Breast epithelium (tissue), 4 donors: ENCODE measurements at regions not wholly inside any gene's neighbourhood (a gene's known extent, or its start where the extent isn't known, plus 50 kb on each side); places are given as distances from the start of the nearest gene placed in this dataset.
"Not testable (repeated sequence)": the region's sequence is repeated elsewhere in the genome, so short reads cannot be mapped to it uniquely, and the experiment has no call there.

Experiments
- DNase-seq, 2 donors: peaks; one replicate each; pipeline ENCODE4 v3.0.0-alpha.2; 2019; ENCODE audit warnings: low spot score in 2 of 2
- H3K27ac ChIP-seq, 2 donors: fragments of 200-600 bp; sonication (generic) in 1 of 2; one replicate each; pipeline ENCODE4 v1.5.1; 2016 to 2019; ENCODE audit warnings: mild to moderate bottlenecking in 1 of 2
- H3K27me3 ChIP-seq, 2 donors: fragments of 200-600 bp; sonication (generic) in 1 of 2; one replicate each; pipeline versions ENCODE4 v1.5.1 to v1.6.0; 2017 to 2019; ENCODE audit warnings: control low read depth in 1 of 2, mild to moderate bottlenecking in 1 of 2
- H3K36me3 ChIP-seq: fragments of 200-600 bp; one replicate; pipeline ENCODE4 v1.5.1; 2019
- H3K4me1 ChIP-seq, 2 donors: fragments of 200-600 bp; sonication (generic); one replicate each; pipeline ENCODE4 v1.5.1; 2016 to 2019; ENCODE audit warnings: control low read depth in 1 of 2
- H3K4me3 ChIP-seq, 3 donors: fragments of 200-600 bp; sonication (generic); 1 replicate in 2 of 3; 2 replicates in 1 of 3; pipeline ENCODE4 v1.5.1; 2016 to 2019; ENCODE audit warnings: mild to moderate bottlenecking in 3 of 3, moderate library complexity in 2 of 3
- H3K9me3 ChIP-seq, 2 donors: fragments of 200-600 bp; sonication (generic) in 1 of 2; one replicate each; pipeline ENCODE4 v1.5.1; 2016 to 2019; ENCODE audit warnings: control low read depth in 1 of 2
- CTCF ChIP-seq, 3 donors: fragments of 450-650 bp; IDR thresholded peaks; one replicate each; pipeline ENCODE4 v1.5.1; 2016 to 2017; ENCODE audit warnings: antibody characterized with exemption in 3 of 3, mild to moderate bottlenecking in 3 of 3, moderate library complexity in 3 of 3
- POLR2A ChIP-seq: fragments of 450-650 bp; IDR thresholded peaks from one replicate; pipeline ENCODE4 v1.6.1; 2016; ENCODE audit warnings: antibody characterized with exemption, mild to moderate bottlenecking, moderate library complexity
- POLR2AphosphoS5 ChIP-seq, 3 donors: sonication (generic); formaldehyde crosslinking; IDR thresholded peaks; one replicate each; pipeline ENCODE4 v1.6.1; 2017; ENCODE audit warnings: antibody characterized with exemption in 3 of 3
- intact Hi-C: fragments of 100-400 bp; cut with DNase I; formaldehyde crosslinking; loops from one replicate; pipeline ENCODE4 v1.15.1; 2023; ENCODE audit warnings: low total_unique reads

DNA sequence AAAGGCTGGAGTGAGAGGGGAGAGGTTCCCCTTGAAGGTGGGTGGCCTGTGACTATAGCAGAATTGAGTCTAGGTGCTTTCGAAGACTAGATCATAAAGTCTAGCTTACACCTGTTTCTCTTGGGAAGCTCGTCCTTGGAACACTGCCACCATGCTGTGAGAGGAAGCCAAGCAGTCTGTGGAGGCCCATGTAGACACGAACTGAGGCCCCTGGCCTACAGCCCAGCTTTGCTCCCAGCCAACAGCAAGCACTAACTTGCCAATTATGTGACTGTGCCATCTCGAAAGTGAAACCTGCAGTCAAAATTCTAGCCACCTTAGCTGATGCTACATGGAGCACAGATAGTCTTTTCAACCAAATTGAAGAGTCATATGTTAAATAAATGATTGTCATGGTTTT lies 190.5 kb upstream of the NECTIN3 start:
- Histone ChIP-seq H3K36me3 (no peaks in the 10 kb centered on the region), H3K4me3 (no peak overlapping the region), H3K9me3 (no peaks in the 10 kb centered on the region), H3K4me1 (peaks cover 0 to 4% of the 10 kb centered on the region in 2 donors), H3K27ac (no peak overlapping the region), H3K27me3 (no peaks in the 10 kb centered on the region)
- DNase-seq: peak; percentile 81 to 82
- TF ChIP-seq POLR2AphosphoS5 (IDR thresholded peaks at IDR 0.05): no peak
- TF ChIP-seq POLR2A: no peak
- TF ChIP-seq CTCF (IDR thresholded peaks at IDR 0.05): no peak
- intact Hi-C loops: no loop called here

DNA sequence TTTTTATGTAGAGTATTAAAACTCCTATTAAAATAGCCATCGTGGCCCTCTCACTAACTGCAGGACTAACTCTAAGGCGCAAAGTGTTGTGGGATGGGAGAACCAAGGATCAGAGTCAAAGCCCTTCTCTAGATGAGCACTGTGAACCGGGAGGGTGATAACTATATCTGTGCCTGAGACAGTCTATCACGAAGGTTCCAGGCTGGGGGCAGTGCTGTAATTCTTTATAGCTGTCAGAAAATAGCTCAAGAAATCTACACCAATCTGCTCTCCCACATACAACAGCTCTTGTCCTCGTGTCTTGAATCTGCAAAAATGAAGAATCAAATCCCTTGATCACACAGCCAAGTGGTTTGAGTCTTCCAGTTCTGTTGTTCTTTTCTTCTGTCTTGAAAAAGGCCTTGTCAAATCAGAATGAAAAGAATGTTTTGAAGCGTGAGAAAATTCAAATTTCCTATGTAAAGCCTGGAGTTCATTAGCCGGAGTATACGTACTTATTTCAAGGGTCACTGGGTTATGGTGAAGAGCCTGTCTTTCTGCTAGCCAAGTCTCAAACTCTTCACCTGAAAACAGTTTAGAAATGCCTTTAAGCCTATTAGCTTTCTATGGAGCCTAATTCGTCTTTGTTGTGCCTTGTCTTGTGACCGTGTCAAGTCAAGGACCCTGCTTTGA lies 185.3 kb upstream of the NECTIN3 start:
- H3K27me3 ChIP-seq: no peaks in the 10 kb centered on the region
- no peaks in the 10 kb centered on the region for H3K4me1 ChIP-seq
- H3K27ac ChIP-seq: no peak overlapping the region
- TF ChIP-seq POLR2AphosphoS5 (IDR thresholded peaks at IDR 0.05) (no peak), CTCF (IDR thresholded peaks at IDR 0.05) (no peak), POLR2A (no peak)
- intact Hi-C loops: no loop called here
- H3K4me3 ChIP-seq: no peak overlapping the region
- H3K36me3 ChIP-seq: no peaks in the 10 kb centered on the region
- no peaks in the 10 kb centered on the region for H3K9me3 ChIP-seq
- no peak for DNase-seq

- DNase-seq: no peak
- no peak for TF ChIP-seq POLR2A
- no peak for TF ChIP-seq CTCF (IDR thresholded peaks at IDR 0.05)
- TF ChIP-seq POLR2AphosphoS5 (IDR thresholded peaks at IDR 0.05): no peak
- H3K9me3 ChIP-seq: no peaks in the 10 kb centered on the region
These were observed 184.4 kb upstream of the NECTIN3 start for GRCh38 chr3:110887176-110887575.

GRCh38 chr3:110888625-110889375 lies 182.8 kb upstream of the NECTIN3 start:
- H3K4me1 ChIP-seq, H3K36me3 ChIP-seq, H3K27me3 ChIP-seq, intact Hi-C loops, H3K27ac ChIP-seq, DNase-seq, H3K4me3 ChIP-seq, H3K9me3 ChIP-seq: not testable (repeated sequence)

More at GRCh38 chr3:110887176-110887575, 184.4 kb upstream of the NECTIN3 start:
- intact Hi-C loops: no loop called here
- Histone ChIP-seq H3K4me3 (no peak overlapping the region), H3K4me1 (no peaks in the 10 kb centered on the region), H3K27ac (no peak overlapping the region), H3K27me3 (no peaks in the 10 kb centered on the region), H3K36me3 (no peaks in the 10 kb centered on the region)

DNA sequence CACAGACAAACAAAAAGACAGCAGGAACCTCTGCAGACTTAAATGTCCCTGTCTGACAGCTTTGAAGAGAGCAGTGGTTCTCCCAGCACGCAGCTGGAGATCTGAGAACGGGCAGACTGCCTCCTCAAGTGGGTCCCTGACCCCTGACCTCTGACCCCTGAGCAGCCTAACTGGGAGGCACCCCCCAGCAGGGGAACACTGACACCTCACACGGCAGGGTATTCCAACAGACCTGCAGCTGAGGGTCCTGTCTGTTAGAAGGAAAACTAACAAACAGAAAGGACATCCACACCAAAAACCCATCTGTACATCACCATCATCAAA lies 182.3 kb upstream of the NECTIN3 start:
- H3K4me3 ChIP-seq, H3K36me3 ChIP-seq, DNase-seq, H3K27me3 ChIP-seq, H3K9me3 ChIP-seq, H3K4me1 ChIP-seq, intact Hi-C loops, H3K27ac ChIP-seq: not testable (repeated sequence)

DNA sequence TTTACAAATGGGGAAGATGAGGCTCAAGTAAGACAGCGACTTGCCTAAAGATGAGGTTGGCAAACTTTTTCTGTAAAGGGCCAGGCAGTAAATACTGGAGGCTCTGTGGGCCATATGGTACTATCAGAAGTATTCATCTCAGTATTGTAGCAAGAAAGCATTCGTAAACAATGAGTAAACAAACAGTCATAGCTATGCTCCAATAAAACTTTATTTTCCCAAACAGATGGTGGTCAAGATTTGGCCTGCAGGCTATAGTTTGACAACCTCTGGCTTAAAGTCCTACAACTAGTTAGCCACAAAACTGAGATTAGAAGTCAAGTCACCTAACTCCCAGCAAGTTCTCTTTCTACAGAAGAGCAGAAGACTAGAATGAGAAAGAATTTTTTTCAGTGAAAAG lies 177.0 kb upstream of the NECTIN3 start:
- Histone ChIP-seq H3K36me3 (no peaks in the 10 kb centered on the region), H3K4me3 (no peak overlapping the region), H3K27me3 (no peaks in the 10 kb centered on the region), H3K4me1 (no peaks in the 10 kb centered on the region), H3K27ac (no peak overlapping the region), H3K9me3 (no peaks in the 10 kb centered on the region)
- intact Hi-C loops: no loop called here
- DNase-seq: no peak
- no peak for TF ChIP-seq CTCF (IDR thresholded peaks at IDR 0.05)
- TF ChIP-seq POLR2A: no peak
- no peak for TF ChIP-seq POLR2AphosphoS5 (IDR thresholded peaks at IDR 0.05)
